Loucy (cell line): ENCODE measurements at regions not wholly inside any gene's neighbourhood (a gene's known extent, or its start where the extent isn't known, plus 50 kb on each side); places are given as distances from the start of the nearest gene placed in this dataset.
"Not testable (repeated sequence)": the region's sequence is repeated elsewhere in the genome, so short reads cannot be mapped to it uniquely, and the experiment has no call there.

Experiments
- H2AFZ ChIP-seq: fragments of 200-600 bp; sonication (generic); 2 replicates; pipeline ENCODE4 v1.6.0; 2016; ENCODE audit warnings: antibody characterized with exemption, mild to moderate bottlenecking, low read length, moderate library complexity
- H3F3A ChIP-seq: fragments of 200-600 bp; 2 replicates; pipeline ENCODE4 v1.6.0; 2016; ENCODE audit warnings: antibody characterized with exemption, low read depth, mild to moderate bottlenecking
- H3K27me3 ChIP-seq: fragments of 200-600 bp; sonication (generic); 2 replicates; pipeline ENCODE4 v1.6.1; 2014; ENCODE audit warnings: low read length, mild to moderate bottlenecking; ENCODE audit not compliant: insufficient read depth, poor library complexity, severe bottlenecking
- H3K36me3 ChIP-seq: fragments of 200-600 bp; sonication (generic); 2 replicates; pipeline ENCODE4 v1.6.1; 2016; ENCODE audit warnings: low read length; ENCODE audit not compliant: insufficient read depth
- H3K4me1 ChIP-seq: fragments of 200-600 bp; sonication (generic); 2 replicates; pipeline ENCODE4 v1.5.1; 2014; ENCODE audit warnings: low read length, mild to moderate bottlenecking; ENCODE audit not compliant: insufficient read depth, poor library complexity, severe bottlenecking
- H3K4me2 ChIP-seq: fragments of 200-600 bp; sonication (generic); 2 replicates; pipeline ENCODE4 v1.6.0; 2014; ENCODE audit warnings: antibody characterized with exemption, low read length, low read depth, mild to moderate bottlenecking; ENCODE audit not compliant: poor library complexity, severe bottlenecking
- H3K4me3 ChIP-seq: fragments of 200-600 bp; sonication (generic); 2 replicates; pipeline ENCODE4 v1.5.1; 2014; ENCODE audit warnings: low read length, mild to moderate bottlenecking, mixed read lengths; ENCODE audit not compliant: poor library complexity, severe bottlenecking
- H3K79me2 ChIP-seq: fragments of 200-600 bp; sonication (generic); 2 replicates; pipeline ENCODE4 v1.6.1; 2014; ENCODE audit warnings: low read length; ENCODE audit not compliant: insufficient read depth
- H3K9ac ChIP-seq: fragments of 200-600 bp; sonication (generic); 2 replicates; pipeline ENCODE4 v1.6.0; 2014; ENCODE audit warnings: mild to moderate bottlenecking, low read depth, low read length, moderate library complexity; ENCODE audit not compliant: poor library complexity, severe bottlenecking
- H3K9me2 ChIP-seq: fragments of 200-600 bp; sonication (generic); replicated peaks from 2 replicates; pipeline ENCODE4 v1.6.1; 2016; ENCODE audit warnings: low read depth, low read length, mixed read lengths
- H3K9me3 ChIP-seq: fragments of 200-600 bp; sonication (generic); 2 replicates; pipeline ENCODE4 v1.6.1; 2014; ENCODE audit warnings: mild to moderate bottlenecking, antibody characterized with exemption, low read length, low read depth; ENCODE audit not compliant: insufficient read depth
- H4K20me1 ChIP-seq: fragments of 200-600 bp; sonication (generic); 2 replicates; pipeline ENCODE4 v1.6.0; 2014; ENCODE audit warnings: antibody characterized with exemption, low read length, mild to moderate bottlenecking; ENCODE audit not compliant: insufficient read depth, poor library complexity, severe bottlenecking
- CTCF ChIP-seq: fragments of 200-600 bp; sonication (generic); conservative IDR thresholded peaks from 2 replicates; pipeline ENCODE4 v1.5.1; 2014; ENCODE audit warnings: mild to moderate bottlenecking, antibody characterized with exemption, low read length
- EZH2phosphoT487 ChIP-seq: fragments of 200-600 bp; IDR thresholded peaks from 2 replicates; pipeline ENCODE4 v1.6.1; 2018; ENCODE audit warnings: antibody characterized with exemption, mild to moderate bottlenecking, moderate library complexity, borderline replicate concordance

- Histone ChIP-seq H2AFZ (no peak overlapping the region), H4K20me1 (no peaks in the 10 kb centered on the region), H3K4me2 (no peak overlapping the region), H3K27me3 (no peaks in the 10 kb centered on the region), H3K4me1 (no peaks in the 10 kb centered on the region), H3K79me2 (no peaks in the 10 kb centered on the region), H3F3A (no peaks in the 10 kb centered on the region), H3K9ac (no peak overlapping the region), H3K9me2 (no peaks in the 10 kb centered on the region), H3K4me3 (no peak overlapping the region), H3K36me3 (no peaks in the 10 kb centered on the region), H3K9me3 (no peaks in the 10 kb centered on the region)
- TF ChIP-seq EZH2phosphoT487, result no peak
- TF ChIP-seq CTCF, result no peak
Measured at GRCh38 chrX:81411517-81411916, 209.6 kb downstream of the SH3BGRL start.

- Histone ChIP-seq H3K9ac (no peak overlapping the region), H3K4me2 (no peak overlapping the region), H4K20me1 (no peaks in the 10 kb centered on the region), H3K9me2 (no peaks in the 10 kb centered on the region), H3F3A (no peaks in the 10 kb centered on the region), H2AFZ (no peak overlapping the region), H3K4me3 (no peak overlapping the region), H3K79me2 (no peaks in the 10 kb centered on the region), H3K4me1 (no peaks in the 10 kb centered on the region), H3K9me3 (no peaks in the 10 kb centered on the region), H3K27me3 (no peaks in the 10 kb centered on the region), H3K36me3 (no peaks in the 10 kb centered on the region)
- TF ChIP-seq EZH2phosphoT487 (no peak), CTCF (no peak)
Measured at GRCh38 chrX:81412428-81412827, 210.5 kb downstream of the SH3BGRL start.

- H3K4me3 ChIP-seq, H3K9me2 ChIP-seq, H3F3A ChIP-seq, H3K9me3 ChIP-seq, H3K79me2 ChIP-seq, H3K4me1 ChIP-seq, H3K36me3 ChIP-seq, H3K27me3 ChIP-seq, H2AFZ ChIP-seq, H4K20me1 ChIP-seq, H3K4me2 ChIP-seq, H3K9ac ChIP-seq: not testable (repeated sequence)
Measured at GRCh38 chrX:81412857-81413256, 211.0 kb downstream of the SH3BGRL start.

- no peaks in the 10 kb centered on the region for H3K27me3 ChIP-seq
- H4K20me1 ChIP-seq, result no peaks in the 10 kb centered on the region
- no peaks in the 10 kb centered on the region for H3K36me3 ChIP-seq
- no peak overlapping the region for H3K9ac ChIP-seq
- no peaks in the 10 kb centered on the region for H3F3A ChIP-seq
- H2AFZ ChIP-seq, result no peak overlapping the region
- no peaks in the 10 kb centered on the region for H3K4me1 ChIP-seq
- TF ChIP-seq EZH2phosphoT487, result no peak
- 0 out of 2 replicates have a peak, but pooled peaks have one; percentile 12 for TF ChIP-seq CTCF
- H3K9me3 ChIP-seq, result no peaks in the 10 kb centered on the region
- no peak overlapping the region for H3K4me2 ChIP-seq
- no peaks in the 10 kb centered on the region for H3K79me2 ChIP-seq
- H3K4me3 ChIP-seq, result no peak overlapping the region
- no peaks in the 10 kb centered on the region for H3K9me2 ChIP-seq
Measured at GRCh38 chrX:81414630-81415029, 212.7 kb downstream of the SH3BGRL start.
